GM10266 (cell line): ENCODE measurements at regions not wholly inside any gene's neighbourhood (a gene's known extent, or its start where the extent isn't known, plus 50 kb on each side); places are given as distances from the start of the nearest gene placed in this dataset.

Experiments used
- DNase-seq: peaks from one replicate; pipeline ENCODE4 v3.0.0; 2012; ENCODE audit errors: extremely low spot score
- CTCF ChIP-seq: IDR thresholded peaks from 2 replicates; pipeline ENCODE4 v1.5.1; 2012; ENCODE audit warnings: mild to moderate bottlenecking, low read depth; ENCODE audit not compliant: control insufficient read depth, insufficient read depth; ENCODE audit errors: missing control alignments

- no peak for TF ChIP-seq CTCF
- no peak for DNase-seq
Observed at GRCh38 chr4:134610172-134610571, 408.6 kb upstream of the PABPC4L start.

GRCh38 chr4:134601706-134602105, 400.1 kb upstream of the PABPC4L start:
- no peak for TF ChIP-seq CTCF
- no peak for DNase-seq

GRCh38 chr4:134591326-134591725, 389.7 kb upstream of the PABPC4L start:
- no peak for DNase-seq
- TF ChIP-seq CTCF, result no peak

GRCh38 chr4:134585972-134586371, 384.4 kb upstream of the PABPC4L start:
- TF ChIP-seq CTCF, result no peak

GRCh38 chr4:134567461-134567860, 365.9 kb upstream of the PABPC4L start:
- no peak for DNase-seq
- TF ChIP-seq CTCF, result no peak

More at GRCh38 chr4:134585972-134586371, 384.4 kb upstream of the PABPC4L start:
- no peak for DNase-seq

GRCh38 chr4:134560728-134561127, 359.1 kb upstream of the PABPC4L start:
- DNase-seq, result no peak
- TF ChIP-seq CTCF, result no peak

GRCh38 chr4:134552063-134552462, 350.5 kb upstream of the PABPC4L start:
- no peak for TF ChIP-seq CTCF
- DNase-seq, result no peak
